ENCODE measurements at regions not wholly inside any gene's neighbourhood (a gene's known extent, or its start where the extent isn't known, plus 50 kb on each side); places are given as distances from the start of the nearest gene placed in this dataset.

DNA sequence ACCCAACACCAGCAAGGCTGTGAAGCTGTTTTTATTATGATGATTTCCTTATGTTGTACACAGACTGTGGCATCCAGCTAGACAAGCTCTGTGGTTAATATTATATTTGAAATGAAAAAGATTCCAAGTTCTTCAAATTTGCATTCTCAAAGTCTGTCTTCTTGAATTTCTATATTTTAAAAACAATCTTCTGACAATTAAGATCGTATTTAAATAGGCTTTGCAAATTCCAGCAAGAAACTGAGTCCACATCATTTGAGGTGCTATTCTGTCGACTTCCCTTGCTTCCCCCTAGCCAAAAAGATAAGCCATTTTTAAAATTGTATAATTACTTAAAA, 73.1 kb upstream of the TOMM7 start (continued):
- TF ChIP-seq, protein P1, sequence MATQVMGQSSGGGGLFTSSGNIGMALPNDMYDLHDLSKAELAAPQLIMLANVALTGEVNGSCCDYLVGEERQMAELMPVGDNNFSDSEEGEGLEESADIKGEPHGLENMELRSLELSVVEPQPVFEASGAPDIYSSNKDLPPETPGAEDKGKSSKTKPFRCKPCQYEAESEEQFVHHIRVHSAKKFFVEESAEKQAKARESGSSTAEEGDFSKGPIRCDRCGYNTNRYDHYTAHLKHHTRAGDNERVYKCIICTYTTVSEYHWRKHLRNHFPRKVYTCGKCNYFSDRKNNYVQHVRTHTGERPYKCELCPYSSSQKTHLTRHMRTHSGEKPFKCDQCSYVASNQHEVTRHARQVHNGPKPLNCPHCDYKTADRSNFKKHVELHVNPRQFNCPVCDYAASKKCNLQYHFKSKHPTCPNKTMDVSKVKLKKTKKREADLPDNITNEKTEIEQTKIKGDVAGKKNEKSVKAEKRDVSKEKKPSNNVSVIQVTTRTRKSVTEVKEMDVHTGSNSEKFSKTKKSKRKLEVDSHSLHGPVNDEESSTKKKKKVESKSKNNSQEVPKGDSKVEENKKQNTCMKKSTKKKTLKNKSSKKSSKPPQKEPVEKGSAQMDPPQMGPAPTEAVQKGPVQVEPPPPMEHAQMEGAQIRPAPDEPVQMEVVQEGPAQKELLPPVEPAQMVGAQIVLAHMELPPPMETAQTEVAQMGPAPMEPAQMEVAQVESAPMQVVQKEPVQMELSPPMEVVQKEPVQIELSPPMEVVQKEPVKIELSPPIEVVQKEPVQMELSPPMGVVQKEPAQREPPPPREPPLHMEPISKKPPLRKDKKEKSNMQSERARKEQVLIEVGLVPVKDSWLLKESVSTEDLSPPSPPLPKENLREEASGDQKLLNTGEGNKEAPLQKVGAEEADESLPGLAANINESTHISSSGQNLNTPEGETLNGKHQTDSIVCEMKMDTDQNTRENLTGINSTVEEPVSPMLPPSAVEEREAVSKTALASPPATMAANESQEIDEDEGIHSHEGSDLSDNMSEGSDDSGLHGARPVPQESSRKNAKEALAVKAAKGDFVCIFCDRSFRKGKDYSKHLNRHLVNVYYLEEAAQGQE (IDR thresholded peaks at IDR 0.05): no peak
- TF ChIP-seq, protein P2, sequence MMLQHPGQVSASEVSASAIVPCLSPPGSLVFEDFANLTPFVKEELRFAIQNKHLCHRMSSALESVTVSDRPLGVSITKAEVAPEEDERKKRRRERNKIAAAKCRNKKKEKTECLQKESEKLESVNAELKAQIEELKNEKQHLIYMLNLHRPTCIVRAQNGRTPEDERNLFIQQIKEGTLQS (IDR thresholded peaks at IDR 0.05): no peak
- no peak for TF ChIP-seq YY1 (IDR thresholded peaks at IDR 0.05)
- TF ChIP-seq, protein P3, sequence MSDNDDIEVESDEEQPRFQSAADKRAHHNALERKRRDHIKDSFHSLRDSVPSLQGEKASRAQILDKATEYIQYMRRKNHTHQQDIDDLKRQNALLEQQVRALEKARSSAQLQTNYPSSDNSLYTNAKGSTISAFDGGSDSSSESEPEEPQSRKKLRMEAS (IDR thresholded peaks at IDR 0.05): no peak
- TF ChIP-seq JUND (IDR thresholded peaks at IDR 0.05): no peak
- TF ChIP-seq SP1 (IDR thresholded peaks at IDR 0.05): no peak
- TF ChIP-seq TAF1 (conservative IDR thresholded peaks at IDR 0.05): no peak

DNA sequence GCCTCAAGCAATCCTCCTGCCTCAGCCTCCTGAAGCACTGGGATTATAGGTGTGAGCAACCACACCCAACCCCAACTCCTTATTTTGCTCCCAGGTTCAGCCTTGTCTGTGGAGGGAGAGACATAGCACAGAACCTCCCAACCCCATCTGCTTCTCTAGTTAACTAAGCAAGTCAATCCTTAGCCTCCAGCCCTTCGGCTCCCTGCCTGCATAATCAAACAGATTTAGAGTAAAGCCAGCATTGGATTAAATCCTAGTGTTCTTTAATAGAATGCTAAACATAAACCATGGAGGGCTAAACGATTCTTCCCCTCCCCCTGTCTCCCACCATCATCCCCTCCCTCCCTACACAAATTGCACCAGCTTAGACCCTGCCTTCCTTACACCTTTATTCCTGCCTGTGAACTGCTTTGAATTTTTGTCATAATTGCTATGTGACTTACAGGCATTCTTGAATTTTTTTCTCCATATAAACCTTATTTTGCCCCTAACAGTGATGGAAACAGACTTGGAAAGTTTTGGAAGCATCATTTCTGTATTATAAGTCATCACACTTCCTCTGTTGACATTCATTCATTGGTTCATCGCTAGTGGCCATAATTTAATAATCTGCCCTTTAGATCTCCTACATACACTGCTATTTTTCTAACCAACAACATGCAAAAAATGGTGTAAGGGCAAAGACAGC, 72.6 kb upstream of the TOMM7 start:
- H3K4me1 ChIP-seq (ENCODE audit: control insufficient read depth in 4 of 4, insufficient read depth in 4 of 4, low read length in 3 of 4): peaks cover 0 to 6% (median 0%) of the 10 kb centered on the region in 4 donors
- WGBS: 81% methylated on average over 3 of the region's 3 CpGs
- H3K27ac ChIP-seq (ENCODE audit: low read depth in 1 of 2, low read length in 2 of 2): no peak overlapping the region
- no peak overlapping the region for H3K9ac ChIP-seq (ENCODE audit: low read depth in 1 of 2, low read length in 2 of 2)
- DNase-seq (ENCODE audit: low spot score): no peak
- no peaks in the 10 kb centered on the region for H3K9me3 ChIP-seq (ENCODE audit: control insufficient read depth in 4 of 4, low read length in 3 of 4)
- H3K27me3 ChIP-seq (ENCODE audit: control insufficient read depth in 4 of 4, insufficient read depth in 4 of 4, low read length in 3 of 4): no peaks in the 10 kb centered on the region
- H3K36me3 ChIP-seq (ENCODE audit: control insufficient read depth in 4 of 4, insufficient read depth in 3 of 4, low read depth in 1 of 4, low read length in 3 of 4): no peaks in the 10 kb centered on the region
- no peak overlapping the region for H3K4me3 ChIP-seq (ENCODE audit: low read depth in 1 of 3, low read length in 3 of 3)
- TF ChIP-seq NR2F2 (IDR thresholded peaks at IDR 0.05) (no peak), RXRA (IDR thresholded peaks at IDR 0.05) (no peak), YY1 (IDR thresholded peaks at IDR 0.05) (no peak), FOXA2 (IDR thresholded peaks at IDR 0.05) (no peak), RAD21 (IDR thresholded peaks at IDR 0.05) (no peak), TAF1 (conservative IDR thresholded peaks at IDR 0.05) (no peak), SP1 (IDR thresholded peaks at IDR 0.05) (no peak), HNF4A (conservative IDR thresholded peaks at IDR 0.05) (no peak), JUND (IDR thresholded peaks at IDR 0.05) (no peak), EGR1 (IDR thresholded peaks at IDR 0.05; ENCODE audit: low read depth in 2 of 2) (no peak), FOXA1 (IDR thresholded peaks at IDR 0.05) (no peak), GABPA (IDR thresholded peaks at IDR 0.05 in 1 of 2, conservative IDR thresholded peaks at IDR 0.05 in 1 of 2) (no peak)
- TF ChIP-seq, protein P3 (IDR thresholded peaks at IDR 0.05): no peak
- TF ChIP-seq, protein P4, sequence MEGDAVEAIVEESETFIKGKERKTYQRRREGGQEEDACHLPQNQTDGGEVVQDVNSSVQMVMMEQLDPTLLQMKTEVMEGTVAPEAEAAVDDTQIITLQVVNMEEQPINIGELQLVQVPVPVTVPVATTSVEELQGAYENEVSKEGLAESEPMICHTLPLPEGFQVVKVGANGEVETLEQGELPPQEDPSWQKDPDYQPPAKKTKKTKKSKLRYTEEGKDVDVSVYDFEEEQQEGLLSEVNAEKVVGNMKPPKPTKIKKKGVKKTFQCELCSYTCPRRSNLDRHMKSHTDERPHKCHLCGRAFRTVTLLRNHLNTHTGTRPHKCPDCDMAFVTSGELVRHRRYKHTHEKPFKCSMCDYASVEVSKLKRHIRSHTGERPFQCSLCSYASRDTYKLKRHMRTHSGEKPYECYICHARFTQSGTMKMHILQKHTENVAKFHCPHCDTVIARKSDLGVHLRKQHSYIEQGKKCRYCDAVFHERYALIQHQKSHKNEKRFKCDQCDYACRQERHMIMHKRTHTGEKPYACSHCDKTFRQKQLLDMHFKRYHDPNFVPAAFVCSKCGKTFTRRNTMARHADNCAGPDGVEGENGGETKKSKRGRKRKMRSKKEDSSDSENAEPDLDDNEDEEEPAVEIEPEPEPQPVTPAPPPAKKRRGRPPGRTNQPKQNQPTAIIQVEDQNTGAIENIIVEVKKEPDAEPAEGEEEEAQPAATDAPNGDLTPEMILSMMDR (IDR thresholded peaks at IDR 0.05; ENCODE audit: low read depth, low read length, missing input control): no peak
- TF ChIP-seq, protein P1 (IDR thresholded peaks at IDR 0.05): no peak

All from liver (tissue), 8 donors.